GM10248 (cell line): ENCODE measurements at regions not wholly inside any gene's neighbourhood (a gene's known extent, or its start where the extent isn't known, plus 50 kb on each side); places are given as distances from the start of the nearest gene placed in this dataset.

ENCODE experiments used
- CTCF ChIA-PET: fragments of 300-600 bp; sonication (Branson Sonifier 250); formaldehyde crosslinking; extraction: SDS; loops from one replicate; lab custom pipeline; 2021; ENCODE audit warnings: antibody characterized with exemption; lab: Yijun Ruan, JAX
- POLR2A ChIA-PET: fragments of 350-650 bp; sonication (Branson Sonifier 250); formaldehyde crosslinking; extraction: SDS; loops from one replicate; lab custom pipeline; 2020; ENCODE audit warnings: antibody characterized with exemption; lab: Yijun Ruan, JAX
- DNase-seq: peaks from one replicate; pipeline ENCODE4 v3.0.0; 2012; ENCODE audit errors: extremely low spot score
- CTCF ChIP-seq: IDR thresholded peaks from 2 replicates; pipeline ENCODE4 v1.5.1; 2012; ENCODE audit warnings: mild to moderate bottlenecking, low read depth; ENCODE audit errors: extremely low read depth, missing control alignments, control extremely low read depth

GRCh38 chr3:127365163-127365798 is 77.4 kb upstream of the PRR20G start:
- DNase-seq = no peak
- ChIA-PET POLR2A (no interaction called here), CTCF (interaction anchor here (1.2 to 2.0 kb wide), 5 partner anchors 10 to 180 kb away, joined by 3 to 8 read pairs (median 4); no protein-coding TSS in a partner anchor)
- no peak for TF ChIP-seq CTCF

GRCh38 chr3:127363891-127364290 is 76.0 kb upstream of the PRR20G start:
- no peak for TF ChIP-seq CTCF
- ChIA-PET POLR2A (no interaction called here), CTCF (no interaction called here)
- no peak for DNase-seq

- no peak for TF ChIP-seq CTCF
- POLR2A ChIA-PET = no interaction called here
- no peak for DNase-seq
- CTCF ChIA-PET = interaction anchor here (1.2 kb wide), 1 partner anchor 11 kb away, joined by 5 read pairs; no protein-coding TSS in a partner anchor
Measured at GRCh38 chr3:127363171-127363570, 75.3 kb upstream of the PRR20G start.

GRCh38 chr3:127360647-127361046 is 72.8 kb upstream of the PRR20G start:
- CTCF ChIA-PET = interaction anchor here (1.2 kb wide), 1 partner anchor 33 kb away, joined by 3 read pairs; no protein-coding TSS in a partner anchor
- POLR2A ChIA-PET = no interaction called here
- no peak for DNase-seq
- TF ChIP-seq CTCF = no peak

- CTCF ChIA-PET = interaction anchor here (1.0 to 1.2 kb wide), 2 partner anchors 22 to 25 kb away, joined by 3 read pairs; no protein-coding TSS in a partner anchor
- TF ChIP-seq CTCF = no peak
- POLR2A ChIA-PET = no interaction called here
- no peak for DNase-seq
Measured at GRCh38 chr3:127358641-127359040, 70.8 kb upstream of the PRR20G start.

- POLR2A ChIA-PET = no interaction called here
- no peak for TF ChIP-seq CTCF
Measured at GRCh38 chr3:127356381-127356780, 68.5 kb upstream of the PRR20G start.

GRCh38 chr3:127354761-127355160 is 66.9 kb upstream of the PRR20G start:
- ChIA-PET POLR2A (no interaction called here), CTCF (interaction anchor here (0.9 kb wide), 2 partner anchors 12 to 671 kb away, joined by 3 read pairs; no protein-coding TSS in a partner anchor)
- no peak for TF ChIP-seq CTCF
- DNase-seq = no peak

More at GRCh38 chr3:127356381-127356780, 68.5 kb upstream of the PRR20G start:
- CTCF ChIA-PET = no interaction called here
- DNase-seq = no peak
